ENCODE measurements at regions not wholly inside any gene's neighbourhood (a gene's known extent, or its start where the extent isn't known, plus 50 kb on each side); places are given as distances from the start of the nearest gene placed in this dataset.

- DNase-seq: peak; percentile 39
Measured at GRCh38 chr15:93517176-93517575, 428.2 kb upstream of the RGMA start.

- DNase-seq: peak; percentile 76
Measured at GRCh38 chr15:93515256-93516051, 426.4 kb upstream of the RGMA start.

- DNase-seq: no peak
Measured at GRCh38 chr15:93506646-93507045, 417.6 kb upstream of the RGMA start.

- no peak for DNase-seq
Measured at GRCh38 chr15:93505506-93505905, 416.5 kb upstream of the RGMA start.

DNA sequence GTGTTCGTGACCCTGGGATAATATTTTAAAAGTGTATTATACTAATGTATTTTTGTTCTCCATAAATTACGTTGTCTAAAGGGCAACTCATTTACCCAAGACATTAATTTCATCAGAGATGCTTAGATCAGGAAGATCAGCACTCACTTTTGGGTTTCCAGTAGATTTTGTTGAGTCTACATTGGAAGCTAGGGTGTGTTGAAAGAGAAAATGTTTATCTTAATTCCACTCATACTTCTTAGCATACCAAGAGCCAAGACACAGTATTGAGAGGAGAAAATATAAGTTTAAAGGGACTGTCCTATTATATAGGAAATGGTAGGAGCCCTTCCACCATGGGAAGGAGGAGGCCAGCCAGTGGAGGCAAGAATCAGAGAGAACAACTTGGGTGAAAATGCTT, 412.9 kb upstream of the RGMA start:
- DNase-seq: no peak

GRCh38 chr15:93500155-93500554, 411.1 kb upstream of the RGMA start:
- no peak for DNase-seq

- no peak for DNase-seq
Measured at GRCh38 chr15:93497291-93497690, 408.3 kb upstream of the RGMA start.

GRCh38 chr15:93496888-93497287, 407.9 kb upstream of the RGMA start:
- no peak for DNase-seq

- no peak for DNase-seq
Measured at GRCh38 chr15:93495799-93496637, 407.0 kb upstream of the RGMA start.

GRCh38 chr15:93493172-93493571, 404.2 kb upstream of the RGMA start:
- DNase-seq: no peak

GRCh38 chr15:93491291-93491690, 402.3 kb upstream of the RGMA start:
- DNase-seq: no peak

DNA sequence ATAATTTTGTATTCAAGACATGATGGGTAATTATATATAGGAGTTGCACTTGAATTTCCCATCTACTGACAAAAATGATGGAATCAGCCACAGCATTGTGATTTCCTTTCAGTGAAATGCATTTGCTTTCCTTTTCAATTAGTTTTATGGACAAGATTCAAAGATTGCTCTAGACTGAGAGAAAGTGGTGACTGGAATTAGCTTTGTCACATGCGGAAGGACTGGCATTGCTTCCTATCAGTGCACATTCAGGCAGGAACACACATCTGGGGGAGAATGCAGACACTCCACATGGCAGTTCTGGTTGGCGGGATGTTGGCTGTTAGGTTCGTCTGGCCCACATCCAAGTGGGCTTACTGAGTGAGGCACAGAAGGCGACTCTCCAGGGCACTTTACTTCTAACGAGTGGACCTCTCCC, 399.3 kb upstream of the RGMA start:
- no peak for DNase-seq

DNA sequence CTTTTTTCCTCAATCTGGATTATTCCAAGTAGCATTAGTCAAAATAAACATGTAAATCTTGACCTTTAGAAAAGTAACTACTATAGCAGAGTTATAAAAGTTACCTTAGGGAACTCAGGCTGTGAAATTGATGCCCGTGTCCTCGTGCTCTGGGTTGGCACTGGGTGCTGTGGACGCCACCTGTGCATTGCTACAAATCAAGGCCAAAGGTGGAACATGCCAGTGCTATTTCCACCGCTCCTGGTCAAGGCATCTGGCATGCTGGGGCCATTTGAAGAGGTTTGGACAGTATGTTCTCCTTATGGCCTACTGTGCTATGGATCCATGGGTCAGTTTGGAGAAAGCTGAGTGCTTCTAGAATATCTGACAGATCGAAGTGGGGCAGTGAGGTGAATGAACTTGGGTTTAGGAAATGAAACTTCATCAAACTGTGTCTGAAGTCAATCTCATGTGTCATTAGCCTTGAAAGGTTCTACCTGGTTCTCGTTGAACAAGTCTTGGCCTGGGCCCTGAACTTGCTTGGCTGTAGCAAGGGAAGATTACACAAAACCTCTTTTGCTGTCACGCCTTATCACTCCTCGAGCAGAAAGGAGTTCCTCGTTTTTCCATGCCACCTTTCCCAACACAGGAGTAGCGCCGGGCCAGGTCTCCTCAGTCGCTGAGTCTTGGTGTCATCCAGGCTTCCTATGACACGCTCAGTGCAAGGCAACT, 397.6 kb upstream of the RGMA start:
- DNase-seq: no peak

DNA sequence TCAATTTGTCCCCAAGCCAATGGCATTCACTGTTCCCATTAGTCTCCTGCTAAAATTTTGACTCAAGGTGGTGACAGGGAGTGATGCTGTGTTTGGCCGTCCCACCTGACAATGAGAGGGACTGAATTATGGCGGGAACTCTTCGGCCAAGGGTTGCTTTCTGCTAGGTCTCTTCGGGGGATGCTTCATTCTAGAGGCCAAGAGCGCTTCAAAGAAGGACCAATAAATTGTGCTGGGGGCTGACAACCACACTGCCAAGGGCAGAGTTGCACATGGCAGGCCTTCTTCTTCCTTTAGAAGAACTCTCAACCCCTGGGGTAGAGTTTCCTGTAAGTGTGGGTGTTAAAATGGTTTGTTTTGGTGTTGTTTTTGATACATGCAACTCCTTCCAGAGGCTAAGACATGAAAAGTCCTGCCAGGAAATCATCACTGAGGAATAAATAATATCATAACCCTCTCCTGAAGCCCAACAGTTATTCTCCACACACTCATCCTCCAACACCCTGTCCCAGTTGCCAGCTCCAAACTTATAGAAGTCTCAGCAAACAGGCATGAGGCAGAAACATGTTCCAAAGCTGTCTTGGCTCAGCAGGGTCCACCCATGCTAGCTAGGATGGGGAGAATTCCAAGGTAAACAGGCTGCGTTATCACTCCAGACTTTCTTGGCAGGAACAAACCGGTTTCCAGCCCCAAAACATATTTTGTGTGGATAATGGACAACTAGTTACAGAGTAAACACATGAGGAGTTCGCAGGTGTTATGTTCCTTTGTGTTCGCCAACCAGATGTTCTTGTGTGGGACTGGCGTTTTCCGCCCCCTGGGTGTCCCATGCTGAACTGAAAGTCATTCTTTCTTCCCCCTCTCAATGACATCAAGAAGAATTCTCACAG, 396.7 kb upstream of the RGMA start:
- peak; percentile 87 for DNase-seq

GRCh38 chr15:93483923-93484322, 394.9 kb upstream of the RGMA start:
- DNase-seq: no peak

- no peak for DNase-seq
Measured at GRCh38 chr15:93482731-93483130, 393.7 kb upstream of the RGMA start.

DNA sequence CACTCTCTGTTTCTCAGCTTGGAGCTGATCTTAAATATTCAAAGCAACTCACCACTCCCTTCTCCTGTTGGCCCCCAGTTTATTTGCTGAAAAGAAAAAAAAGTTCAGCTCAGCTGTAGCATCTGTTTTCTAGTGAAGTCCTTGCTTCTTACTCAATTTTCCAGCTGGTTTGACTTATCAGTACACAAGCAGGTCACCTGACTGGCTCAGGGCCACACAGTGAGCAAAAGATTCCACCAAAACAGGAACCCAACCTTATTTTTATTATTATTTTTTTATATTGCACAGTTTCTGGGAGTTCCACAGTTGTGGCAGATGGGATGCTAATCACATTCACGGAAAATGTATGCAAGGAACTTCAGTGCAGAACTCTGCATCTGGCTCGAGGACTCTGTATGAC, 390.7 kb upstream of the RGMA start:
- peak; percentile 83 for DNase-seq

- DNase-seq: no peak
Measured at GRCh38 chr15:93478947-93479346, 389.9 kb upstream of the RGMA start.

GRCh38 chr15:93477721-93478120, 388.7 kb upstream of the RGMA start:
- DNase-seq: no peak

- DNase-seq: no peak
Measured at GRCh38 chr15:93477188-93477587, 388.2 kb upstream of the RGMA start.

- DNase-seq: peak; percentile 47
Measured at GRCh38 chr15:93476491-93477177, 387.6 kb upstream of the RGMA start.

GRCh38 chr15:93474728-93475127, 385.7 kb upstream of the RGMA start:
- no peak for DNase-seq
